PC-9 (cell line): ENCODE measurements at regions not wholly inside any gene's neighbourhood (a gene's known extent, or its start where the extent isn't known, plus 50 kb on each side); places are given as distances from the start of the nearest gene placed in this dataset.
"Not testable (repeated sequence)": the region's sequence is repeated elsewhere in the genome, so short reads cannot be mapped to it uniquely, and the experiment has no call there.

Experiments
- BruUV-seq: library from RNA; stranded (reverse); fragments of 400-500 nt; replicated peaks from 2 replicates; lab custom pipeline; 2021; lab: Mats Ljungman, UMichigan
- CTCF ChIA-PET: fragments of 300-600 bp; sonication (Branson Sonifier 250); formaldehyde crosslinking; loops from one replicate; lab custom pipeline; 2022; ENCODE audit warnings: antibody characterized with exemption; lab: Charles Lee
- POLR2A ChIA-PET: fragments of 300-600 bp; sonication (Branson Sonifier 250); formaldehyde crosslinking; loops from one replicate; lab custom pipeline; 2022; ENCODE audit warnings: antibody characterized with exemption; ENCODE audit not compliant: unreplicated experiment; lab: Charles Lee
- DNase-seq, 2 experiments: peaks; one replicate each; pipeline versions ENCODE4 v3.0.0 to v3.0.0-alpha.2; 2015 to 2022; ENCODE audit warnings: mixed read lengths in 1 of 2
- H2AFZ ChIP-seq: fragments of 200-600 bp; sonication (generic); 2 replicates; pipeline ENCODE4 v1.8.1; 2017; ENCODE audit warnings: antibody characterized with exemption
- H3F3A ChIP-seq: fragments of 200-600 bp; sonication (generic); 2 replicates; pipeline ENCODE4 v1.8.1; 2017; ENCODE audit warnings: antibody characterized with exemption, mild to moderate bottlenecking, low read depth; ENCODE audit not compliant: insufficient read depth
- H3K27ac ChIP-seq: fragments of 200-600 bp; sonication (generic); 2 replicates; pipeline ENCODE4 v1.6.1; 2016; ENCODE audit warnings: mixed run types
- H3K27me3 ChIP-seq: fragments of 200-600 bp; sonication (generic); 2 replicates; pipeline ENCODE4 v1.6.1; 2016; ENCODE audit warnings: low read depth, mixed run types; ENCODE audit not compliant: insufficient read depth
- H3K36me3 ChIP-seq: fragments of 200-600 bp; sonication (generic); 2 replicates; pipeline ENCODE4 v1.6.1; 2016; ENCODE audit warnings: low read depth, mixed run types
- H3K4me1 ChIP-seq: fragments of 200-600 bp; sonication (generic); replicated peaks from 2 replicates; pipeline ENCODE4 v1.6.1; 2016; ENCODE audit warnings: mixed run types; ENCODE audit not compliant: insufficient read depth
- H3K4me2 ChIP-seq: fragments of 200-600 bp; sonication (generic); 2 replicates; pipeline ENCODE4 v1.6.1; 2017; ENCODE audit warnings: mixed run types
- H3K4me3 ChIP-seq: fragments of 200-600 bp; sonication (generic); 2 replicates; pipeline ENCODE4 v1.6.1; 2016; ENCODE audit warnings: mixed run types
- H3K79me2 ChIP-seq: fragments of 200-600 bp; sonication (generic); 2 replicates; pipeline ENCODE4 v1.6.1; 2017; ENCODE audit warnings: low read depth, mixed run types
- H3K9me2 ChIP-seq: fragments of 200-600 bp; sonication (generic); 2 replicates; pipeline ENCODE4 v1.8.1; 2017; ENCODE audit warnings: mild to moderate bottlenecking; ENCODE audit not compliant: insufficient read depth
- H3K9me3 ChIP-seq: fragments of 200-600 bp; sonication (generic); 2 replicates; pipeline ENCODE4 v1.8.1; 2016; ENCODE audit warnings: low read depth; ENCODE audit not compliant: insufficient read depth
- H4K20me1 ChIP-seq: fragments of 200-600 bp; sonication (generic); 2 replicates; pipeline ENCODE4 v1.8.1; 2017; ENCODE audit not compliant: insufficient read depth
- CTCF ChIP-seq: fragments of 200-600 bp; sonication (generic); conservative IDR thresholded peaks from 2 replicates; pipeline ENCODE4 v1.6.1; 2017; ENCODE audit warnings: mixed run types, antibody characterized with exemption, mild to moderate bottlenecking, moderate library complexity
- EZH2 ChIP-seq: fragments of 200-600 bp; sonication (generic); IDR thresholded peaks from 2 replicates; pipeline ENCODE4 v1.8.0; 2017; ENCODE audit warnings: antibody characterized with exemption, low read depth
- intact Hi-C: fragments of 100-400 bp; cut with micrococcal nuclease; formaldehyde crosslinking; loops from one replicate; pipeline ENCODE4 v1.10.0; 2022; ENCODE audit not compliant: unreplicated experiment

- Histone ChIP-seq H3K79me2 (no peaks in the 10 kb centered on the region), H3K4me2 (no peak overlapping the region), H3K9me3 (no peaks in the 10 kb centered on the region), H3K9me2 (no peaks in the 10 kb centered on the region), H3K27me3 (peaks cover 30% of the 10 kb centered on the region), H3K36me3 (no peaks in the 10 kb centered on the region), H3K4me3 (no peak overlapping the region), H3F3A (no peaks in the 10 kb centered on the region), H4K20me1 (no peaks in the 10 kb centered on the region), H2AFZ (no peak overlapping the region), H3K4me1 (no peaks in the 10 kb centered on the region), H3K27ac (no peak overlapping the region)
- intact Hi-C loops, result no loop called here
- no peak for TF ChIP-seq CTCF
- TF ChIP-seq EZH2, result no peak
- no TSS peak for BruUV-seq
- no peak for DNase-seq
- ChIA-PET CTCF (no interaction called here), POLR2A (no interaction called here)
These were observed 196.4 kb downstream of the ZNF716 start for GRCh38 chr7:57646219-57646900.

GRCh38 chr7:57646901-57647246, 196.9 kb downstream of the ZNF716 start:
- Histone ChIP-seq H3K9me2 (no peaks in the 10 kb centered on the region), H3K4me3 (no peak overlapping the region), H3K9me3 (no peaks in the 10 kb centered on the region), H3K4me2 (no peak overlapping the region), H3K27me3 (peaks cover 30% of the 10 kb centered on the region), H2AFZ (no peak overlapping the region), H4K20me1 (no peaks in the 10 kb centered on the region), H3F3A (no peaks in the 10 kb centered on the region), H3K36me3 (no peaks in the 10 kb centered on the region), H3K79me2 (no peaks in the 10 kb centered on the region), H3K27ac (no peak overlapping the region), H3K4me1 (no peaks in the 10 kb centered on the region)
- TF ChIP-seq CTCF (no peak), EZH2 (no peak)
- intact Hi-C loops, result no loop called here
- BruUV-seq, result no TSS peak
- POLR2A ChIA-PET, result interaction anchor here (0.5 kb wide), 1 partner anchor 59 kb away, joined by 4 read pairs; no protein-coding TSS in a partner anchor
- DNase-seq, result no peak
- CTCF ChIA-PET, result no interaction called here

GRCh38 chr7:57650401-57650800, 200.4 kb downstream of the ZNF716 start:
- CTCF ChIA-PET, H3K4me2 ChIP-seq, POLR2A ChIA-PET, H2AFZ ChIP-seq, BruUV-seq, H4K20me1 ChIP-seq, H3K27ac ChIP-seq, H3K4me1 ChIP-seq, H3K9me2 ChIP-seq, H3K79me2 ChIP-seq, intact Hi-C loops, H3K9me3 ChIP-seq, H3K4me3 ChIP-seq, DNase-seq, H3K36me3 ChIP-seq, H3F3A ChIP-seq: not testable (repeated sequence)
- peaks cover 53% of the 10 kb centered on the region for H3K27me3 ChIP-seq

GRCh38 chr7:57651006-57651405, 201.0 kb downstream of the ZNF716 start:
- intact Hi-C loops, result no loop called here
- no peak overlapping the region for H3K27ac ChIP-seq
- BruUV-seq, result no TSS peak
- no peaks in the 10 kb centered on the region for H3K36me3 ChIP-seq
- H3K9me3 ChIP-seq, result no peaks in the 10 kb centered on the region
- H2AFZ ChIP-seq, result no peak overlapping the region
- H3K4me1 ChIP-seq, result no peaks in the 10 kb centered on the region
- H3K79me2 ChIP-seq, result no peaks in the 10 kb centered on the region
- no peaks in the 10 kb centered on the region for H3F3A ChIP-seq
- no peak for DNase-seq
- no peak for TF ChIP-seq EZH2
- TF ChIP-seq CTCF, result no peak
- CTCF ChIA-PET, result no interaction called here
- no peak overlapping the region for H3K4me2 ChIP-seq
- H3K4me3 ChIP-seq, result no peak overlapping the region
- H3K27me3 ChIP-seq, result peaks cover 58% of the 10 kb centered on the region
- no peaks in the 10 kb centered on the region for H4K20me1 ChIP-seq
- no peaks in the 10 kb centered on the region for H3K9me2 ChIP-seq
- POLR2A ChIA-PET, result no interaction called here

GRCh38 chr7:57651611-57652010, 201.6 kb downstream of the ZNF716 start:
- H4K20me1 ChIP-seq, H3K36me3 ChIP-seq, H3K27ac ChIP-seq, CTCF ChIA-PET, POLR2A ChIA-PET, H3K79me2 ChIP-seq, H3K4me2 ChIP-seq, BruUV-seq, H2AFZ ChIP-seq, DNase-seq, H3K9me3 ChIP-seq, H3K9me2 ChIP-seq, H3K4me3 ChIP-seq, H3F3A ChIP-seq, H3K4me1 ChIP-seq, intact Hi-C loops: not testable (repeated sequence)
- H3K27me3 ChIP-seq, result peaks cover 58% of the 10 kb centered on the region
